ENCODE measurements at regions not wholly inside any gene's neighbourhood (a gene's known extent, or its start where the extent isn't known, plus 50 kb on each side); places are given as distances from the start of the nearest gene placed in this dataset.
"Not testable (repeated sequence)": the region's sequence is repeated elsewhere in the genome, so short reads cannot be mapped to it uniquely, and the experiment has no call there.

DNA sequence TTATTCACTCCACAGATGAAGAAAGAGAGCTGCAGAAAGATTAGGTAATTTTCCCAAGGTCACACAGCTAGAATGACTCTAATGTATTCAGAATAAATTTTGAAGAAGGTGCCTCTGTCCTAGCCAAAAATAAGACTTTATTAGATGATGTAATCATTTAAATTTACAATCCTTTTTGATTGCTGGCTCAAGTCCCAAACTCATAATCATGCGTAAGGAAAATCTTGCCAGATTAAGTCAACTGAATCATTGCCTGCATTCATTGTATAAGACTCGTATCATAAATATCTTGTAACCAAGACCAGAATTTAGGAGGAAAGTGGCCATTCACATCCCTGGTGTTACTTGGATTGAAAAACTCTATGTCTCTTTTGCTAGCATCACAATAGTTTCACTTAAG is 53.1 kb upstream of the STK39 start:
- DNase-seq (ENCODE audit: low spot score), result no peak

DNA sequence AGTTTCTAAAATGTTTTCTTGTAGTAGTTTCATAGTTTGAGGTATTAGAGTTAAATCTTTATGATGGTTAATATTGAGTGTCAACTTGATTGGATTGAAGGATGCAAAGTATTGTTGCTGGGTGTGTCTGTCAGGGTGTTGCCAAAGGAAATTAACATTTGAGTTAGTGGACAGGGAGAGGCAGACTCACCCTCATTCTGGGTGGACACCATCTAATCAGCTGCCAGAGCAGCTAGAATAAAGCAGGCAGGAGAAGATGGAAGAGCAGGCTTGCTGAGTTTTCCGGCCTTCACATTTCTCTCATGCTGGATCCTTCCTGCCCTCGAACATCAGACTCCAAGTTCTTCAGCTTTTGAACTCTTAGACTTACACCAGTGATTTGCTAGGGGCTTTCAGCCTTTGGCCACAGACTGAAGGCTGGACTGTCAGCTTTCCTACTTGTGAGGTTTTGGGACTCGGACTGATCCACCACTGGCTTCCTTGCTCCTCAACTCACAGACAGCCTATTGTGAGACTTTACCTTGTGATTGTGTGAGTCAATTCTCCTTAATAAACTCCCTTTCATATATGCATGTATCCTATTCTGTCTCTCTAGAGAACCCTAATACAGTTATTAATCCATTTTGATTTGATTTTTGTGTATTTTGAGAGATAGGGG is 56.8 kb upstream of the STK39 start:
- DNase-seq (ENCODE audit: low spot score), result no peak

DNA sequence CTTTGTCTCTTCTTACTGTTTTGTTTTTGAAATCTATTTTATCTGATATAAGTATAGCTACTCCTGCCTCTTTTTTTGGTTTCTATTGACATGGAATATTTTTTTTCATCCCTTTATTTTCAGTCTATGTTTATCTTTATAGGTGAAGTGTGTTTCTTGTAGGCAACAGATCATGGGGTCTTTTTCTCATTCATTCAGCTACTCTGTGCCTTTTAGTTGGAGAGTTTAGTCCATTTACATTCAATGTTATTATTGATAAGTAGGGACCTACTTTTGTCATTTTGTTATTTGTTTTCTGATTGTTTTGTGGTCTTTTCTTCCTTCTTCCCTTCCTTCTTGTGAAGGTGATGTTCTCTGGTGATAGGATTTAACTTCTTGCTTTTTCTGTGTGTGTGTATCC is 60.0 kb upstream of the STK39 start:
- no peak for DNase-seq (ENCODE audit: low spot score)

DNA sequence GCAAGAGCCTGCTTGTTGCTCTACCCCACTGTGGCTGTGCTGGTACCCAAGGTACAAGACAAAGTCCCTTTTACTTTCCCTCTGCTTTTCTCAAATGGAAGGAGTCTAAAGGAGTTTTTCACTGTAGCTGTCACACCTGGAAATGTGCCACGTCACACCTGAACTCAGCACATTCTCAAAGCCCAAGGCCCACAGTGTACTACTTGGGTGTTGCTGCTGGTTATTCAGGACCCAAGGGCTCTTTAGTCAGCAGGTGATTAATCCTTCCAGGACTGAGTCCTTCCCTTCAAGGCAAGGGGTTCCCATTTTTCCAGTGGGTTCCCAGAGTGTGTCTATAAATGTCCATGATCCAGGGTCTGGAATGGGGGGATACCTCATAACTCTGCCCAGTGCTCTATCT is 63.2 kb upstream of the STK39 start:
- DNase-seq (ENCODE audit: low spot score), result no peak

DNA sequence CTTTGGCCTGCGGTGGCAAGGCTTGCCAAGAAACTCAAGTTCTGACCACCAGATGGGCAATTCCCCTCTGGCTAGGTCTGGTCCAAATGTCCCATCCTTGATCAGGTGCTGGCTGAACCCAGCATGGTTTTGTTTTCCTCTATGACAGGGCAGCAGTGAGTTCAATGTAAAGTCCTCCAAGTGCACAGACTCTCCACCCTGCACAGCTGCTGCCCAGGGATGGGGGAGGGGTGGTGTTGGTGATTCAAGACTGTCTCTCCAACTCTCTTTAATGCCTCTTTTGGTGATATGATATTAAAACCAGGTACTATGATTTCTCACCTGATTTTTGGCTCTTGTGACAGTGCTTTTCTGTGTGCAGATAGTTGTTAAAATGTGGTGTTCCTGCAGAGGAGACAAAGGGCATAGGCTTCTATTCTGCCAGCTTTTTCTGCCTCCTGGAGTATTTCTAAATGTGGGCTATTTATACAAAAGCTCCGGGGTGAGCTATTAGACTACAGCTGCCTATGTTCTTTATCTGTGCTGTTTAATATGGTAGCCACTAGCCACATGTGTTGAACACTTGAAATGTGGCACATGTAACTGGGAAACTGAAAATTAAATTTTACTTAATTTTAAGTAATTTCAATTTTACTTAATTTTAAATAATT is 64.0 kb upstream of the STK39 start:
- DNase-seq (ENCODE audit: low spot score), result no peak

DNA sequence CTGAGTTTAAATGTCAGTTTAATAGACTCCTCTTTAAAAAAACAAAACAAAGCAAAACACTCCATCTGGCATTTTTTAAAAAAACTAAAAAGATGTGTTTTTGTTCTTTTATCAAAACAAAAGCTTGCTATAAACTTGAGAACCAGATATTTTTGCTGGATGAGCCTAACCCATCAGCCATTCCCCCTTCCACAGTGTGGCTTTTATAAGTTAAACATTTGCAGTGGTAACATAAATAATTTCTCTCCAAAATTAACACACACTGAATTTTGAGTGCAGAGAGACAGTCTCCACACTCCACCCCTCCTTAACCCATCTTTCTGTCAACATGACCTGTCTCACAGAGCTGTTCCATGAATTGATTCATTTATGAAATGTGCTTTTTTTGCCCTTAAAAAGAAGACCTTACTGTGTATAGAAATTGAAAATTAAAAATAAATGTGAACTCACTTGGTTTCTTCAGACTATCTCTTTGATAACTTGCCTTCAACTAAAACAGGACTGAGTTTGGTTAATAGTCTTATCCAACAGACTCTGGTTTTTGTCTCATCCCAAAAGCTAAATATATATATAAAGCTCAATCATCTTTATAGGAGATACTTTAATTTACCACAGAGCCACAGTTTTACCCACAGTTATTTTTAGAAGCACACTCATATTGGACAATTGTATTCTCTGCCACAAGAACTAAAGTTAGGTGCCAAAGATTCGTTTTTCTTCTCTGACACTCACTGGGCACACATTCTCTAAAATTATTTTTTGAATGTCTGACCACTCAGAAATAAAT is 64.8 kb upstream of the STK39 start:
- DNase-seq (ENCODE audit: low spot score), result no peak

DNA sequence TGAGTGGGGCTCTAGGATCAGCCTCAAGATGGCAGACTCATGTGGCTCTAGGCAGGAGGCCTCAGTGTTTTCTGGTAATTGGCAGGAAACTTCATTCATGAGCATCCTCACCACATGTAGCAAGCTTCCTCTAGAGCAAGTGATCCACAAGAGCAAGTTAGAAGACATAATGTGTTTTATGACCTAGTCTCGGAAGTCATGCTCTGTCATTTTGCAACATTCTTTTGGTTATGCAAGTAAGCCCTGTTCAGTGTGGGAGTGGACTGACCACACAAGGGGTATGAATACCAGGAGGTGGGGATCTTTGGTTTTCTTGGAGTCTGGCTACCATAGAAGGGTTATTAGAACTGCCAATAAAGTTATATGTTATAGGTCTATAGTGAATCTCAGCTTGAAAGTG is 66.8 kb upstream of the STK39 start:
- DNase-seq (ENCODE audit: low spot score), result no peak

DNA sequence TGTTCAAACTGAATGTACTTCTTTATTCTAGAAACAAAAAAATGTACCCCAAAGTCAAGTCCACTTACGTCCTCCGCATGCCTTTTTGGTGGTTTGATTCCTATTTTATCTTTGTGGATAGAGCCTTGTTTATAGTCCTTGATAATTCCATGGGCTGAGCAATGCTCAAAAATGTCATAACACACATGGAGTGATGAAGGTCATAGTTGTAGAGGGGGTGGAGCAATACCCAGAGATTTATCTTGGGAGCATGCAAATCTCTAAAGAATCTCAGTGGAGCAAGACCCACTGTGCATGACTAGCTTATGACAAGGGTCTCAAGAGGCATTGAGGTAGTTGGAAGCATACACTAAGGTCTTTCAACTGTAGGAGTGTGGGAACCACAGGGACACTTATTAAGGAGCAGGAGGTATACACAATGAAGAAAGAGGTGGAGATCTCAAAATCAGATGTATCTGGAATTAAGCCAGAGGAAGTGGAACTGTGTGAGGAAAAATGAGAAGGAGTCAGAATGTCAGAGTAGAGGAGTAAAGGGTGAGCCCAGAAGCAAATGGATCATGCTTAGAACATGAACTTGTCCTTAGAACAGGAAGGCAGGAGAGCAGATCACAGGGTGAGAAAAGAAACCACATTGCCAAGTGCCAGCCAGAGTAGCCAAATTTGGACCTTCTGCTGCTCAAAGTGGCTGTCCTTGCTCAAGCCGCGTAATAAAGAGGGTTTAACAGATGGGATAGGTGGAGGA is 68.1 kb upstream of the STK39 start:
- DNase-seq (ENCODE audit: low spot score), result no peak

DNA sequence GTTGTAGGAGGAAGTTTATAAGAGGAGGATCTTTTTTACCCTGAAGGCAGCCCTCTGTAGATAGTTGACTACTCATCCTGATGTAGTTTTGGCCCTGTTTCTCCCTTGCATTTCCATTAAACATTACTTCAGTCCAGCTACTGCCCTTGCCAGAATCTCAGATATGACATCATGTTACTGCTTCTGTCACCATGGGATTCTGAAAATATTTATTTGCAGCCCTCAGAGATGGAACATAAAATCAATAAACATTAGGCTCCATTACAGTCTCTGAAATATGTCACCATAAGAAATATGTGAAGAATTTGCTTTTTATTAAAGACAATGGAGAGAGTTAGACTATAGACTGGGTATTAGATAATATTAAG is 68.7 kb upstream of the STK39 start:
- DNase-seq (ENCODE audit: low spot score), result no peak

DNA sequence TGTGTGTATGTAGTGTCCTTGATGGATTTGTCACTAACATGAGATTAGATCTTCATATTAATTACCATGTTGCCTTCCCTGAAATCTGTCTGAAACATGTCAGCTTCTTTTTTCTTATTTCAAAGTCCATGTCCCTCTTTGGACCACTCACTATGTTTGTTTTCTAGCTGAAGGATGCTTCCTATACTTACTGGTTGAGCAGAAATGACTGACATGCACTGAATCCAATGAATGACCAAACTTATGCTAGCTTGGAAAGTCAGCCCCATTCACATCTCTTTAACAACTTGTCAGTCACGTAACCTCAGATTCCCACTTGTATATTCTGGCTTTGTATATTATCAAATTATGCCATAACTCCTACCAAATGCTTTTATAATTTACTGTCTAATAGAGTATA is 69.9 kb upstream of the STK39 start:
- DNase-seq (ENCODE audit: low spot score), result no peak

DNA sequence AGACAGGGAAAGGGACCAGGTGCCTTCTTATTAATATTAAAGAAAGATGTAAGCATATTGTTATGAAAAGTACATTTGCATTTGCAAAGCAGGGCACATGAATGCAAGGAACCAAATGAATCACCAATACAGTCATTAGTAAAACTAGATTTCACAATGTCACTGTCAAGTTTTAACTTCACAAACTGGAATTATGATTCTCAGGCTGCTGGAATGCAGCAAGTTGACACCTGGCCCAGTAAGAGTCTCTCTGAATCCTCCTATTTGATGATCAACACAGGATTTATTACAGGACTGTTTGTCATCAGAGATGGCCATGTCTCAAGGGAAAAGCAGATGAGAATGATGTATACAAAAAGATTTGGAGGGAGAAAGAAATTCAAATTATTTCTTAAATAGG is 72.9 kb upstream of the STK39 start:
- DNase-seq (ENCODE audit: low spot score), result no peak

DNA sequence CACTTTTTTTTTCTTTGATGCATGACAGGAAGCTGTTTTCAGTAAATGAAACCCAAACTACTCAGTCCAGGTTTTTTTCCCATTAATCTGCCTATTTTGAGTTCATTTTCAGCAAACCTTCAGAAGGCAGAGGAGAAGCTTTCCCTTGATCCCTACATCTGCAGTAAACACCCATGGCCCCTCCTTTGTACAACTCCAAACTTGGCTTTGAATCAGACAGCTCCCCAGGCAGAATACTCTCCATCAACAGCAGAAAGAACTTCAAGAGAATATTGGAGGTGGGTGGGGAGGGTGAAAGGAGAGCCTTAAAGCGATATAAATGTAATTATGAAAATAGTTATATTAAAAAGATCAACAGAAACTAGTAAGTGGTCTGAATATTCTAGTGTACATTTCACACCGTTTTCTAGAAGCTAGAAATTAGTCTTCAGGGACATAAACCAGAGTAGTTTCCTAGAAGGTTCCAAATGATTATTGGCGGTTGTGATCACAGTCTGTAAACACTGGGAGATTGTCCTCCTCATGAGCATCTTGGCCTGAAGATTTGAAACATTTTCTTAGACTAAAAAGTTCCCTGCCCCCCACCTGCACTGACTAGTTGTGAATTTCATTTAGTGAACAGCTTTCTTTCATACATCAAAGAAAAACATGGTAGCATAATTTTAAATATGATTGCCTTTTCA is 75.1 kb upstream of the STK39 start:
- DNase-seq (ENCODE audit: low spot score), result no peak

DNA sequence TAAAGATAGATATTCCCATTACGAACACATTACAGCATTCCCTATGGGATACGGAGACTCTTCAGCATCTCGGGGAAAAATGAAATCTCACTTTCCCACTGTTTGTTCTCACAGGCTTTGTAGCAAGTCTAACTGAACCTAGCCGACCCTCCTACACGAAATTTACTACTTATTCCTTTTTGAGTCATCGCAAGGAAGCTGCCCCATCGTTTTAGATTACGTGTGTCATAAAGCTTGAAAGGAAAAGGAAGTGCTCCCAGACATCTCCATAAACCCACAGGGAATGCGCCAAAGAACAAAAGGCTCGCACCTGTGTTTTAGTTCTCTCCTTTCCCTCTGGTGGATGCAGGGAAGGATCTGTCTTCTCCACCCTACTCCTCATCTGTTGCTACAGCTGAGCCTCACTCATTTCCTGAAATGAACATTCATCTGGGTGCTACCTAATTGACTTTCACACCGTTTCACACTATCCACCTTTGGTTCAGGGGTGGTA is 76.2 kb upstream of the STK39 start:
- DNase-seq (ENCODE audit: low spot score), result no peak

DNA sequence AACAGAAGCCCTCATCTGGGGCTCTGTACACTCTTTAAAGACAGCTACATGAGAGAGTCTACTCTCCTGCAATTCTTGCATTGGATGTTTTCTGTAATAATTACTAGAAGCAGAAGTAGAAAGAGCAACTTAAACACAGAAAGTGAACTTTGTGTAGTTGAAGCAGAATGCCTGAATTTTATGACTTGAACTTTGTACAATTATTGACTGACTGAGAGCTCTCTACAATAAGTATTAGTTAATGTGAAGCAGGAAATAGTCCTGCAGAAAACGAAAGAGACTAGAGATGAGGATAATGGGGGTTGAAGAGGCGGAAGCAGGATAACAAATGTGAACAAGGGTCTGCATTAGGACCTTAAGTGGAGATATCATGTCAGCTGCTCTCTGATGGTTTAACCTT is 79.2 kb upstream of the STK39 start:
- DNase-seq (ENCODE audit: low spot score), result no peak

DNA sequence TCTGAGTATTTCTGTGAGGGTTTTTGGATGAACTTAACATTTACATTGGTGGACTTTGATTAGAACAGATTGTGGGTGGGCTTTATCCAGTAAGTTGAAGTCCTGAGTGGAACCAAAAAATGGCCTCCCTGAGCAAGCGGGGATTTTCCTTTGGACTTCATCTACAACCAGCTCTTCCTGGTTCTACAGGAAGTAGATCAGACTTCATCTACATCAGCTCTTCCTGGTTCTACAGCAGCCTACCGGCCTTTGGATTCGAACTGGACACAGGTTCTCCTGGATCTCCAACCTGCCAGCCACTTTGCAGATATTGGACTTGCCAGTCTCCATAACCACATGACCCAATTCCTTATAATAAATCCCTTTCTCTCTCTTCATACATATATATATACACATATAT is 79.9 kb upstream of the STK39 start:
- no peak for DNase-seq (ENCODE audit: low spot score)

DNA sequence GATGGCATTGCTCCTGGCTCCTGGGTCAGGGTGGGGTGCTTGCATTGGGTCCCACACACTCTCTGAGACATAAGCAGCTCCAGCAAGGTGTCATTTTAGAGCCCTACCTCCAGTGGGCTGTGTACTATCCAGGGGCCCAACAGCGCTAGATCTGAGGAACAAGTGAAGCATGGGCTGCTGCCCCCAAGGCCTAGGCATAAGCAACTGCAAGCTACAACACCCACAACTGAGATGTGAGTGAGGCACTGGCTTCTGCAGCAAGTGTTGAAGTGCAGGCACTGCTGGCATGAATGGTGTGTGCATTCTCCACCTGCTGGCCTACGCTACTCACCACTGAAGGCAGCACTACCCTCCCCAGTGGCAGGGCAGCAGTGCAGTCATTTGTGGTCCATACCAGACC is 81.0 kb upstream of the STK39 start:
- DNase-seq (ENCODE audit: low spot score), result no peak

DNA sequence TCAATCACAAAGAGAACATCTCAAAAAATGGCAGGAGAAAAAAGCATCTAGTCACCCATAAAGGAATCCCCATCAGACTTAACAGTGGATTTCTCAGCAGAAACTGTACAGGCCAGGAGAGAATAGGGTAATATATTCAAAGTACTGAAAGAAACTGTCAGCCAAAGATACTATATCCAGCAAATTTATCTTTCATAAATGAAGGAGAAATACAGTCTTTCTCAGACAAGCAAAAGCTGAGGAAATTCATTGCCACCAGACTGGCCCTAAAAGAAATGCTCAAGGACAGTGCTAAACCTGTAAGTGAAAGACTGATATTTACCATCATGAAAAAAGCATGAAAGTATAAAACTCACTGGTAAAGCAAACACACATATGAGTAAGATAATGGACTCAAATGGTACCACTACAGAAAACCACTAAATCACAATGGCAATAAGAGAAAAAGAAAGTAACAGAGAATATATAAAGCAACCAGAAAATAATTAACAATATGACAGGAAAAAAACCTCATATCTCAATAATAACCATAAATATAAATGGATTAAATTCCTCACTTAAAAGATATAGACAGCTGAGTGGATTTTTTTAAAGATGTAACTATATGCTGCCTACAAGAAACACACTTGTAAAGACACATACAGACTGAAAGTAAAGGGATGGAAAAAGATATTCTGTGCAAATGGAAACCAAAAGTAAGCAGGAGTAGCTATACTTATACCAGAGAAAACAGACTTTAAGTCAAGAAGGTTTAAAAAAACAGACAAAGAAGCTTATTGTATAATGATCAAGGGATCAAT is 83.4 kb upstream of the STK39 start:
- no peak for DNase-seq (ENCODE audit: low spot score)

DNA sequence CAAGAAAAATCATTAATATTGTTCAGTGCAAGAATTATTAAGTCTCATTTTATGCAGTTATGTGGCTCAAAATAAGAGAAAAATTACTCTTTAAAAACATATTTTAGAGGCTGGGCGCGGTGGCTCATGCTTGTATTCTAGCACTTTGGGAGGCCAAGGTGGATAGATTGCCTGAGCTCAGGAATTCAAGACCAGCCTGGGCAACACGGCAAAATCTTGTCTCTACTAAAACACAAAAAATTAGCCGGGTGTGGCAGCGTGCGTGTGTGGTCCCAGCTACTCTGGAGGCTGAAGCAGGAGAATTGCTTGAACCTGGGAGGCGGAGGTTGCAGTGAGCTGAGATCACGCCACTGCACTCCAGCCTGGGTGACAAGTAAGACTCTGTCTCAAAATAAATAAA is 87.9 kb upstream of the STK39 start:
- not testable (repeated sequence) for DNase-seq (ENCODE audit: low spot score)

DNA sequence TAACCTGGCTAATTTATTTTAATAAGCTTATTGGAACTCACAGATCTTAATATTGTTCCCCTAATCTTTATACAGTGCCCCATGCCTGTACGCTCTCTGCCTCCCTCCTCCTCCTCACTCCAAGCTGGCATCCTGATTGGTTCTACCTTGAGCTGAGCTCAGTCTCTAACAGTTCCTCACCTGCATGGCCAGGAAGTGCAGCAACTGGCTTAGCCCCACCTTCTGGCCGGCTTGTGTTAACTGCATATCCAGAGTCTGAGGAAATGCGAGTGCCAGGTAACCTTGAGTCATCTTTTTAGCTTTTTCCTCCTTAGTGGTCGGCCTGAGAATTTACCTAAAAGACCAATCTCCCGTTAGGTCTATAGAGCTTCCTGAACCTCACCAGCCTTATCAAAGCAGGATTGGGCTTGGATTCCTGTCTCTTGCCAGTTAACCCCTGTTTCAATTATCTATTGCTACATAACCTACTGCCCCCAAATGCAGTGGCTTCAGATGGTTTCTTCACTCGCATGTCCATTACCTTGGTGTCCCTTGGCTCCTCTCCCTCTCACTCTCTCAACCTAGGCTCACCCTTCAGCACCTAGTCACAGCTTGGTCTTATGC is 89.5 kb upstream of the STK39 start:
- DNase-seq (ENCODE audit: low spot score), result no peak

DNA sequence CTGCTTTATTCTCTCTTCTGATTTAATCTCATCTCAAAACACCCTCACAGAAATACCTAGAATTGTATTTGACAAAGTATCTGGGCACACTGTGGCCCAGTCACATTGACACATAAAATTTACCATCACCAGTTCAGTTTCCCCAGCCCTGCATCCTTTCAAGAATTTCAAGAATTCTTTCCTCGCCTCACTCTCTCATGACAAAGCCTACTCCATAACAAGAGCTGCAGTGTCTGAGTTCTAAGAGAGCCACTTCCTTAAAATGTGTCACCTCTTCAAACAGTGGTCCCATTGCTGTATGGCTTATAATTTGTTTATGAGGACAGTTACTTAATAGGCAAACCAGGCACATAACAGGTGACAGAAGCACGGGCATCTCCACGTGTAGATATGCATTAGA is 90.9 kb upstream of the STK39 start:
- no peak for DNase-seq (ENCODE audit: low spot score)
